HTR-8/SVneo (cell line): ENCODE measurements at regions not wholly inside any gene's neighbourhood (a gene's known extent, or its start where the extent isn't known, plus 50 kb on each side); places are given as distances from the start of the nearest gene placed in this dataset.
"Not testable (repeated sequence)": the region's sequence is repeated elsewhere in the genome, so short reads cannot be mapped to it uniquely, and the experiment has no call there.

Experiments
- DNase-seq: peaks from one replicate; pipeline ENCODE4 v3.0.0; 2011; ENCODE audit warnings: low spot score, mixed read lengths; ENCODE audit not compliant: insufficient read length
- FAIRE-seq: peaks from 2 replicates; lab custom pipeline; 2011; peaks lifted over from hg19 to GRCh38; lab: Jason Lieb, UNC

- FAIRE-seq (no peak), DNase-seq (no peak)
Observed at GRCh38 chr7:98724591-98724990, 107.5 kb downstream of the NPTX2 start.

DNA sequence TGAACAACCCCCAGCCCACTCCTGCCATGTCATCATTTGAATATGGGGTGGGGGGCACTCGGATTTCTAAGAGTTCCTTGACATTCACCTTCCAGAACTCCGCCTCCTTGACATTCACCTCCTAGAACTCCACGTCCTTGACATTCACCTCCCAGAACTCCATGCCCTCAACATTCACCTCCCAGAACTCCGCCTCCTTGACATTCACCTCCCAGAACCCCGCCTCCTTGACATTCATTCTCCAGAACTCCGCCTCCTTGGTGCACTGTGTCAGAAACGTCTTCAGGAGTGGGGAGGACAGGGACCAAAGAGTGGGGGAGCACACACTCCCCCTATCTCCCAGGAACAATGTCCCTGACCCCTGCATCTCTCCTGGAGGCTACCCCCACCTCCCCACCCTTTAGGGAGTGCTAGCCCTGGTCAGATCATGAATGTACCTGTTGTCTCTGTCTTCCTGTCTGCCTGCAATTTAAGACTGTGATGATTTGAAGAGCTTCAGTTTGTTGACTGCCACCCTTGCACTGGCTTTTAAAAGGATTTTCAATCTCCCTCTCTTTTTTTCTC lies 110.1 kb downstream of the NPTX2 start:
- DNase-seq (no peak), FAIRE-seq (no peak)

DNA sequence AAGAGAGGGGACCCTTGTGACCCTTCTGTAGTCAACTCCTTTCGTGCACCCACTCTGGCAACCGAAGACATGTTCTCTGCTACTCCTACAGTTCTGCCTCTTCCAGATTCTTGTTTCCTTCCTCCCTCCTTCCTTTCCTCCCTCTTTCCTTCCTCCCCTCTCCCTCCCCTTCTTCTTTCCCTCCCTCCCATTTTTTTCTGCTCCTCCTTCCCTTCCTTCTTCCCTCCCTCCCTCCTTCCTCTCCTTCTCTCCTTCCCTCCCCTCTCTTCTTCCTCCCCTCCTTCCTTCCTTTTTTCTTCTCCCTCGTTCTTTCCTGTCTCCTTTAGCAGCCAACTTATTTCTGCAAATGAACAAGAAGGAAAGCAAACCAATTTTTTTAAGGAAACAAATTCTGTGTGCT lies 111.5 kb downstream of the NPTX2 start:
- FAIRE-seq: no peak
- no peak for DNase-seq

GRCh38 chr7:98729121-98729520 lies 112.0 kb downstream of the NPTX2 start:
- DNase-seq: no peak
- no peak for FAIRE-seq

DNA sequence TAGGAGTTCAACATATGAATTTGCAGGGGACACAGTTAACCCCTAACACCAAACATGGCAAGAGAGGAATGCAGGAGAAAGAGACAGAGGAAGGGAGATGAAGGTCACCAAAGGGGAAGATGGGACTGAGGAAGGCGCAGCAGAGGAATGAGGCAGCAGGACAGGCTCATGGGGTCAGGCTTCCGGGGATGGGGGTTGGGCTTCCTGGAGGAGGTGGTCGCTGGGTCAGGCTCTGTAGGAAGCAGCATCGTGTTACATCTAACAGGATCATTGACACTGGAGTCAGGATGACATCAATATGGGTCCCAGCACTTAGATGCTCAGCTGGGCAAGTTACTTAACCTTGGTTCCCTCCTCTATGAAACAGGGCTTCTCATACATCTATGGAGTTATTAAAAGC lies 113.2 kb downstream of the NPTX2 start:
- FAIRE-seq (no peak), DNase-seq (no peak)

GRCh38 chr7:98731651-98732050 lies 114.6 kb downstream of the NPTX2 start:
- DNase-seq (no peak), FAIRE-seq (no peak)

DNA sequence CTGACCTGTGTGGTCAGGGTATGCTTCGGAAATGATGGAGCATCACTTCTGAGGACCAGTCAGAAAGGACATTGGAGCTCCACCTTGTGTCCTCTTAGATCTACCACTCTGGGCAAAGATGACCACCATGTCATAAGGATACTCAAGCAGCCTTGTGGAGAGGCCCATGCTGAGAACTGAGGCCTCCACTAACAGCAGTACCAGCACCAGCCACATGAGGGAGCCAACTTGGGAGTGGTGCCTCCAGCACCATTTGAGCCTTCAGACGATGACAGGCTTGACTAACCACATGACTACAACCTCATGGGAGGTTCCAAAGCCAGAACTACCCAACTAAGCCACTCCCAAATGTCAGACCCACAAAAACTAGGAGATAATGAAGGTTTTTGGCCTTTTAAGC lies 116.0 kb downstream of the NPTX2 start:
- peak; percentile 57 for FAIRE-seq
- DNase-seq: no peak

DNA sequence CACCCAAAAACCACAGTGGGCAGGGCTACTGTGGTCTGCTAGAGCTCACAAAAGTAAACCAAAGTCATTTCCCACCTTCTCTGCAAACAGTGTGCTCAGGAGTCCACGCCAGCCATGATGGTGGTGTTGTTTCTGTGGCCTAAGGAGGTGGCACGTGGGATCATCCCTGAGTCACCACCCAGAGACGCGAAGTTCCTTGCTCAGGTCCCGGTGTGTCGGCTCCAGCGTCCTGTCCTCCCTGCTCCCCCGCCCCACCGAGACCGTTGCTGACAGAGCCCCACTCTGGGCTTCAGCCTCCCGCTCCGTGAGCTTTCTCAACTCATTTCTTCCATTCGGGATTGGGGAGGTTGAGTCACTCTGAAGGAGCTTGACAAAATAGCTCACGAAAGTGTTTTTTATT lies 118.7 kb downstream of the NPTX2 start:
- FAIRE-seq: no peak

GRCh38 chr7:98736461-98736860 lies 119.4 kb downstream of the NPTX2 start:
- not testable (repeated sequence) for FAIRE-seq, DNase-seq

More for the DNA sequence above, 118.7 kb downstream of the NPTX2 start:
- DNase-seq: no peak

- no peak for DNase-seq
- no peak for FAIRE-seq
Observed at GRCh38 chr7:98737176-98737575, 120.1 kb downstream of the NPTX2 start.

GRCh38 chr7:98740643-98741042 lies 123.6 kb downstream of the NPTX2 start:
- no peak for FAIRE-seq
- no peak for DNase-seq

- no peak for FAIRE-seq
- DNase-seq: peak; percentile 65
Observed at GRCh38 chr7:98745722-98746318, 124.0 kb downstream of the TMEM130 start.

DNA sequence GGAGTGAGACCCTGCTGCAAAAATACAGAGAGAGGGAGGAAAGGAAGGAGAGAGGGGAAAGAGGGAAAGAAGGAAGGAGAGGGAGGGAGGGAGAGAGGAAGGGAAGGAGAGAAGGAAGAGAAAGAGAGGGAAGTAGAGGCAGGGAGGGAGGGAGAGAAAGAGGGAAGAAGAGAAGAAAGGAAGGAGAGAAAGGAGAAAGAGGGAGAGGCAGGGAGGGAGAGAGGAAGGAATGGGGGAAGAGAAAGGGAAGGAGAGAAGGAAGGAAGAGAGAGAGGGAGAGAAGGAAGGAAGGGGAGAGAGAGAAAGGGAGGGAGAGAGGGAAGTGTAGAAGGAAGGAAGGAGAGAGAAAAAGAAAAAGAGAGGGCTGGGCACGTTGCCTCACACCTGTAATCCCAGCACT lies 121.7 kb downstream of the TMEM130 start:
- DNase-seq (no peak), FAIRE-seq (no peak)

DNA sequence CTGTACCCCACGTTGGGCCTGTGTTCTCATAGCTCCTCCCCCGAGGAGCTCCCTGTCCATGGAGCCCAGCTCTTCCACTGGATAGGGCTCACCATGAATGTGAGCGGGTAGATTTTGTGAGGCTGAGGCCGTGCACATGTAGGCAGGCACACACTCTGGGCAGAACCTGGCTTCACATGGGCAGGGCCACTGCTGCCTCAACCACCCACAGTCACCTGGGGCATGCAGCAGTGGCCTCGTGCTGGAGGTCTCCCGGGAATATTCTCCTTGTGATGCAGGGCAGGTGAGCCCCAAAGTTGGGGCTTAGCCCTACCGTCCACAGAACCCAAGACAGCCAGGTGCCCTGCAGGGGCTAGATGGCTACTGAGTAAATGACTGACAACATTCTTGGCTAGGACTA lies 116.6 kb downstream of the TMEM130 start:
- DNase-seq (no peak), FAIRE-seq (no peak)

GRCh38 chr7:98753989-98754479 lies 115.8 kb downstream of the TMEM130 start:
- FAIRE-seq: no peak

DNA sequence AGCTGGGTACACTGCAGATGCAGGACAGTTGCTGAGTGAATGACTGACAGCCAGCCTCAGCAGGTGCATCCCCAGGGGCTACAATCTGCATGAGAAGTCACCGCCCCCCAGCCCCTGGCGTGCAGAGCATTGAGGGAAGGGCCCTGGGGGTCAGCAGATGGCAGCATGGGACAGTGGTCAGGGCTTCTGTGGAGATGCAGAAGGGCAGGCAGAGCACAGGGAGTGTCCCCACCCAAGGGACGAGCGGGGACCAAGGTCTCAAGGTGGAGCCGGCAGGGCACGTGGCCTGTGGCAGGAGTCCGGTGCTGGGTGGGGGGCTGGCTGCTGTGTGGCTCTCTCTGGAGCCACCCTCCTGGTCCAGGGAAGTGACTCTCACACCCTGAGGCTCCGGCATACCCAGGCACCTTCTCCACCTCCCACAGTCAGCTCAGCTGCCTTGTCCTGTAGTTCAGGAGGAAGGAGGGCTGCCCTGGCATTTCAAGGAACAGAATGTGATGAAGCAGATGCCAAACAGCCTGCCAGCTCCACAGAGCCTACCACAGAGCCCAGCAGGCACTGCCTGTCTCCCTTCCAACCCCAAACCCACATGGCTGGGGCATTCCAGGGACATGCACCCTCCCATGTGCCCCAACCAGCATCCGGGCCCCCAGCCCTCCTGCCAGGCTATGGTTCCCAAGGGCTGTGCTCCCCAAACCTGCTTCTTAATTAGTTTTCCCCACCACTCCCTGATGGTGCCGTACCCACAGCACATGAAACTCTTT lies 114.5 kb downstream of the TMEM130 start:
- DNase-seq (no peak), FAIRE-seq (no peak)

More at GRCh38 chr7:98753989-98754479, 115.8 kb downstream of the TMEM130 start:
- DNase-seq: no peak

DNA sequence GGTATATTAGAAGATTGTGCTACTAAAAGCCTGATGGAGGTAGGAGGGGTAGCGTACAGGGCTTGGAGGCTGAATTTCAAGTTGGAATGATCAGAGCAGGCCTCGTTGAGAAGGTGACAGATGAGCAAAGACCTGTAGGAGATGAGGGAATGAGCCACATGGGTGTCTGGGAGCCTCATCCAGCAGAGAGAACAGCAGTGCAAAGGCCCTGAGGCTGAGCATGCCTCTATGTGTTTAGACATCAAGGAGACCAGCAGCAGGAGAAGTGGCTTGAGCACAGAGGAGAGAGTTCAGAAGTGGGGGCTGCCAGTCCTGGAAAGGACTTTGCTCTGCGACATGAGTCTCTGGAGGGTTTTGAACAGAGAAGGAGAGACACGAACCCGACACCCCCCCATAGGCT lies 111.7 kb downstream of the TMEM130 start:
- FAIRE-seq (no peak), DNase-seq (no peak)

DNA sequence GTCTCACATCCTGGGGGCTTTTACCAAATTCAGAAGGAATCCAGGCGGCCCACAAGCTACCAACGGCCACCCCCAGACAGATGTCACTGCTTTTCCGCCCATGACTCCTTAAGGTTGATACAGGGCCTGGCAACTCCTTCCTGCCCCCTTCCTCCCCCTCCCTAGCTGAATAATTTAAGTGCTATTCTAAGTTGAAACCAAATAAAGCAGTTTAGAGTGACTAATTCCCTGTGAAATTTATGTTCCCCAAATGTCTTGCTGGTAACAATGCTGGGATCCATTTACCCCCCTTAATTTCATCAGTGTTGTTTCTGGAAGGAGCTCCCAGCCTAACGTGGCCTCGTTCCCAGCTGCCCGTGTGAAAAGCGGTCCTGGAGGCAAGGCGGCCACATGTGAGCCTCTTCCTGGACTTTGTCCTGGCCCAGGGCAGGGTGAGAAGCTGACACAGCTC lies 109.6 kb downstream of the TMEM130 start:
- no peak for FAIRE-seq
- DNase-seq: no peak

GRCh38 chr7:98761225-98761624 lies 108.6 kb downstream of the TMEM130 start:
- DNase-seq (no peak), FAIRE-seq (no peak)

DNA sequence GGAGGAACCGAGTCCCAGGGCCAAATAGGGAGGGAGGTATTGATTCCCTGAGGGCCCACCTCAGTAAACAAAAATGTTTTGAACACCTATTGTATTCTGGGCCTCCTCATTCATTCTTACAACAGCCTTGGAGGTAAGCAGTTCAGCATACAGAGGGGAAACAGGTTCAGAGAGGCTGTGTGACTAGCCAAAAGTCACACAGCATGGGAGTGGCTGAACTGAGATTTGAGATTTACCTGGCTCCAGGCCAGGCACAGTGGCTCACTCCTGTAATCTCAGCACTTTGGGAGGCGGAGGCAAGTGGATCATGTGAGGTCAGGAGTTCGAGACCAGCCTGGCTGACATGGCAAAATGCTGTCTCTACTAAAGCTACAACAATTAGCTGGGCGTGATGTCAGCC lies 107.2 kb downstream of the TMEM130 start:
- no peak for DNase-seq
- FAIRE-seq: no peak

DNA sequence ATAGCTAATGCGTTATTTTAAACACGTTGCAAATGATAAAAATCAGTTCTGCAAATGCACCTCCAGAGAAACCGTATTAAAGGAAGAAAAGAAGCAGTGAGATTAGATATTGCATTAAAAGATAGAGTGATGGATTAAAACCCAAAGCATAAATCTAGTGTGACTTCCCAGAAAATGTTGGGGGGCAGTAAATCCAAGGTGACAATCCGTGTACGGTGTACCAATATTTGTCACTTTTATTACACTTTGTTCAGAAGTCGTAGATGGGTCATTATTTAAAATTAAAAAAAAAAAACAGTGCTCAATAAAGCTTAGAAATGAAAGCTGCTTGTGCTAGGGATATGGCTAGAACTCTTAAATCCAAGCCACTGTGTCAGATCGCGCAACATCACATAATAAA lies 106.4 kb downstream of the TMEM130 start:
- DNase-seq (no peak), FAIRE-seq (no peak)
